GM19324 (cell line): ENCODE measurements at regions not wholly inside any gene's neighbourhood (a gene's known extent, or its start where the extent isn't known, plus 50 kb on each side); places are given as distances from the start of the nearest gene placed in this dataset.
"Not testable (repeated sequence)": the region's sequence is repeated elsewhere in the genome, so short reads cannot be mapped to it uniquely, and the experiment has no call there.

Source experiments
- ATAC-seq: cut with Tn5 transposase; IDR thresholded peaks from one replicate; pipeline ENCODE4 v1.9.1; 2021; ENCODE audit warnings: mild to moderate bottlenecking, moderate library complexity; ENCODE audit not compliant: unreplicated experiment, low FRiP score

DNA sequence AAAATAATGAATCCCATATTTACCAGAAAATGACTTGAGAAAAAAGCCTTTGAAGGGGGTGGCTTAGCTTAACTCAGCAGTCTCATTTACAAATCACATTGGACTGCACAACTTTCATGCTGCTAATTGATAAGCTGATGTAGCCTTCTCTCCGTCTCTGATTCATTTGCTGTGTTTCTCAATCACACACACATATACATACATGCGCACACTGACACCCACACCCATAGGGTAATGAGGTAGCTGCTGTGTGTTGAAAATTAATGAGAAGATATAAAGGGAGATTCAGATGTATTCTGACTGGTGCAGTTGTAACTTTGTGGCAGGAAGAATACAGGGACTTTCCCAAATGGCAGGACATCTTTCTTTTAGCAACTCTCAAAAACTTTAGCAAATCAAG is 141.9 kb upstream of the GCFC2 start:
- no peak for ATAC-seq

DNA sequence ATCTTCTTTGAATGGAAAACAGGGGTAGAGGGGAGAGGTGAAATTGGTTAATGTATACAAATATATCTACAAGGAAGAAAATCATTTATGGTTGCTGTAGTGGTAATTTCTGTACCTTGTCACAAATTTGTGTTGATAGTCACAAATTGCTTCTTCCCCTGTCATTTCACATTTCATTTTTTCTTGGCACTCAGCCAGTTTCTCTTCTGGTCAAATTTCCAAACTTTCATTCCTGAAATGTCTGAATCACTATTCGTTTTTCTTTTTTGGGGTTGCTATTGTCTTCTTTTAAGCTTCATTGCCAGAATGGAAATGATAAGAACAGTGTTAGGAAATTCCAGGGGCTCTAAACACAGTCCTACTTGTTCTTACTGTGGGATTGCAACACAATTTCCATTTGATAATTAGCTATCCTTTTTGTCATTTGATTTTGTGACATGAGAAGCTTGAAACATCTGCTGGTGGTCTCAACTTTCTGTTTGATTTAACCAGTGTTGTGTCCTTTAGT is 136.0 kb upstream of the GCFC2 start:
- ATAC-seq, result no peak

- no peak for ATAC-seq
Observed at GRCh38 chr2:75844651-75845050, 133.9 kb upstream of the GCFC2 start.

- not testable (repeated sequence) for ATAC-seq
Observed at GRCh38 chr2:75834588-75834987, 123.9 kb upstream of the GCFC2 start.

DNA sequence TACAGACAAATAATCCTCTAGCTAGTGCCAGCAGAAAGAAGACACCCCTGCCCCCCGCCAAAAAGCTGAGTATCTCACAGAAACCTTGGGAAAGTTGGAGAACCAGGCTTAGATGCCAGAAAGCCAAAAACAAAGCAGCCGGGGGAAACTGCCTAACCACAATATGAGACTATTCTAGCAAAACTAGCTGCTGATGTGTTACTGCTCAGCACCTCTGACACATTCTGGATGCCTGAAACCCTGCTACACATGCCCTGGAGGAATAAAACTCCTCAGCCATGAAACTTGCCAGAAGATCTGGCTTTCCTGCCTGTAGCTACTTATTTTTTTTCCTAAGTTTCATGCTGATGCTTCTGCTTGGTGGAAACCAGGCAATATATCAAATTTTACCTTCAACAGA is 122.7 kb upstream of the GCFC2 start:
- no peak for ATAC-seq

DNA sequence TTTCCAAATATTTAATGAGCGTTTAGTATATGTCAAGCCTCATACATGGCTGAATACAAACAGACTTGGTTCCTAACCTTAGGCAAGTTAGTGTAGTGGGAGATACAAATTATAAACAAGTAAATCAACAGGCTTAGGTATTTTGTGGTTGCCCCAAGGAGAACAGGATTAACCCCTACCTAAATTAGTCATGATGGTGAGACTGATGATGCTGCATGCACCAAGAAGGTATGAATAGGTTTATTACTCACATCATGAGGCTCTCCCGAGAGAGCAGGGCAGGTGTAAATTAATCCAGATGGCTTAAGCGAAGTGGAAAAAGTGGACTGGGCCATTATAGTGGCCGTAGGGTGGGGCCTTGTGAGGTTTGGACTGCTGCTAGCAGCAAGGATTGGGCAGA is 118.1 kb upstream of the GCFC2 start:
- no peak for ATAC-seq

- ATAC-seq, result not testable (repeated sequence)
Observed at GRCh38 chr2:75823515-75823914, 112.8 kb upstream of the GCFC2 start.

DNA sequence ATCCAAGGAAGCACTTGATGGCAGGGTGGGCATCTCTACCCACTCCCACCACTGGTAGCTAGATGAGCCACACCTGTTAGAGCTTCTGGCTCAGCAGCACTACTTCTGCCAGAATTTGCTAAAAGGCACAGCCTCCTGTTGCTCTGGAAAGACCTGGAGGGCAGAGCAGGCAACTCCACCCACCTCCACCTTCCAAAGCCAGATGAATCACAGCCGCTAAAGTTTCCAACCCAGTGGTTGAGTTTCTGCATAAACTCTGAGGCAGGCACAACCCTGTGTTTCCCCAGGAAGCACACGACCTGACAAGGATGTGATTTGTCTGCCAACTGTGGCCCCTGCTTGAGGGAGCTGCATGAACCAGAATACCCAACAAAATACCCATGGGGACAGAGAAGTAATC is 111.6 kb upstream of the GCFC2 start:
- ATAC-seq, result no peak

DNA sequence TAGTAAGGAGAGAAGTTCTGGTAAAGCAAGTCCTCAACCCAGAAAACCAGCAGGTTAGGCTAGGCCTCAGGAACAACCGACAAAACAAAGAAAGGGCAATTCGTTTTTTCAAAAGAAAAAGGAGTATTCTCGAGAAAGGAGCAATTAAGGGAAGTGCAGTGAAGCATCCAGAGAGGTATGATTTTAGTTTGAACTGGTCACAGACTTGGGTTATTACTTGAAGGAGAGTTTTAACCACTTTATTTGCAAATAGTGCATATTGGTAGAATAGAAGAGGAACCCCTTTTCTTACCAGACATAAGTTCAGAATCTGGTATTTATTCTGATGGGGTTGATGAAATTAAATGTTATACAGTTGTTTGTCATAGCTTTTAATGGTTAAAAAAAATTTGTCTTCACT is 110.0 kb upstream of the GCFC2 start:
- no peak for ATAC-seq

- no peak for ATAC-seq
Observed at GRCh38 chr2:75810611-75811330, 100.1 kb upstream of the GCFC2 start.

GRCh38 chr2:75808793-75809535 is 98.2 kb upstream of the GCFC2 start:
- no peak for ATAC-seq

DNA sequence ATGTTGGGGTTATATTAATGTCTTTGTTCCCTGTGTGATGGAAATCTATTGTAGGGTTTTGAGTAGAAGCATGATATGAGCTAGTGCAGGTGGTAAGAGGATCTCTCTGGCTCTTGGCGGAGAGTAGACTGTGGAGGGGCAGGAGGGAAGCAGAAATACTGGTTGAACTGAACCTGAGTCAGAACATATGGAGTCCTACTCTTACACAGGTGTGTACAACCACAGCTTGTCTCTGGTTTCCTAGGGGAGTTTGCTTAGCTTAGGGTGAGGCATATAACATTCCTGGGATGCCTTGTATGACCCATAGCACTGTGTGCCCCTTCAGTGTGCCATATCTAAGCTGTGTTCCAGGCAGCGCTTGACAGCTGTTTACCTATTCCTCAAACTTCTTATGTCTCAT is 97.3 kb upstream of the GCFC2 start:
- no peak for ATAC-seq

GRCh38 chr2:75801234-75801982 is 90.7 kb upstream of the GCFC2 start:
- ATAC-seq, result no peak

DNA sequence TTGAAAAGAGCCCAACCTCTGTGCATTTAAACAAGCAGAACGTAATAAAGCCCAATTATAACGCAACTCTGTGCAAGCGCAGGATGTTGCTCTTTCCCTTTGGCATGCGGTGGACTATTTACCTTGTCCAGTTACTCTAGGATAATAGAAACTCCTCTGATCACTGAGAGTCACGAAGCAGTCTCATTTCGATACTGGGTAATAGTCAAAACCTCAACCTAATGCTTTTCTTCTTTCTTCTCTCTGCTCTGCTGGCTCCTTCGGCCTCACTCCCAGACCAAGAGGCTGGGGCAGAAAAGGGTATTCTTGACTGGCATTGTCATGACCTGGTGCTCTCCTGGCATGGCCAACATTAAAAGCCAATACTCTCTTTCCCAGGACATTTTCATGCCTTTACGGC is 89.7 kb upstream of the GCFC2 start:
- ATAC-seq, result peak; percentile 51

- ATAC-seq, result peak; percentile 52
Observed at GRCh38 chr2:75799859-75800258, 89.1 kb upstream of the GCFC2 start.

GRCh38 chr2:75798569-75798968 is 87.9 kb upstream of the GCFC2 start:
- no peak for ATAC-seq

DNA sequence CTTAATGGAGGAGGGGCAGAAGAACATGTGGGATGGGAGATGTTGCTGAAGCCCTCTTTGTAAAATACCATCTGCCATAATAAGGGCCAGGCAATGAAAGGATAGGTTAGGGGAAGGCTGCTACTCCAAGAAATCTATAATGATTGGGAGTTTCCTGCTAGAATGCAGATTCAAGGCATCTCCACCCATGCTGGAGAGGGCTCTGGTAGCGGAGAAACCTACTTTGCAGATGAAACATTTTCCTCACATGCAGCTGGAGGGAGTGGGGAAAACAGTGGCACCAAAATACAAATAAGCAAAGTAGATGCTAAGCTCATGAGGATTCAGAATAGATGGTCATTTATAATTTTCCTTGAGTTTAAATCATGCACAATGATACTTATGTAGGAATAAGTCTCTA is 82.3 kb upstream of the GCFC2 start:
- ATAC-seq, result no peak

DNA sequence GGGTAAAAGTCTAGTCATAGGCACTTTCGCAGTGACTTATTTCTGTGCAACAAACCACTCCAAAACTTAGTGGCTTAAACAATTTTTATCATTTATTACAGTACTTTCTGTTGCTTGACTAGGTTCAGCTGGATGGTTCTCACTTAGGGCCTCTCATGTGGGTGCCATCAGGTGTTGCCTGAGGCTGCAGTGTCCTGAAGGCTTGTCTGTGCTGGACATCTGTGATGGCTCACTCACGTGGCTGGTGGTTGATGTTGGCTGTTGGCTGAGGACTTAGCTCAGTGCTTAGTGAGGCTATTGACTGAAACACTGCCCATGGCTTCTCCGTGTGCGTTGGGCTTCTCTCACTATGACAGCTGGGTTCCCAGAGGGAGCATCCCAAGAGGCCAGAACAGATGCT is 81.4 kb upstream of the GCFC2 start:
- no peak for ATAC-seq

GRCh38 chr2:75790814-75791467 is 80.2 kb upstream of the GCFC2 start:
- peak; percentile 71 for ATAC-seq

- ATAC-seq, result no peak
Observed at GRCh38 chr2:75790121-75790813, 79.6 kb upstream of the GCFC2 start.
